SU-DHL-6 (cell line): ENCODE measurements at regions not wholly inside any gene's neighbourhood (a gene's known extent, or its start where the extent isn't known, plus 50 kb on each side); places are given as distances from the start of the nearest gene placed in this dataset.

Experiments used
- EZH2phosphoT487 ChIP-seq: fragments of 200-600 bp; sonication (generic), shearing (Covaris generic); conservative IDR thresholded peaks from 2 replicates; pipeline ENCODE4 v1.6.1; 2018; ENCODE audit warnings: mild to moderate bottlenecking, antibody characterized with exemption, low read length, moderate library complexity, mixed read lengths
- TF ChIP-seq, protein P1 (sequence below): fragments of 200-600 bp; sonication (generic); IDR thresholded peaks from one replicate; pipeline ENCODE4 v1.5.1; 2017; ENCODE audit warnings: antibody characterized with exemption, mild to moderate bottlenecking, low read length, moderate library complexity; ENCODE audit not compliant: insufficient read depth, poor library complexity, severe bottlenecking

- TF ChIP-seq, protein P1, sequence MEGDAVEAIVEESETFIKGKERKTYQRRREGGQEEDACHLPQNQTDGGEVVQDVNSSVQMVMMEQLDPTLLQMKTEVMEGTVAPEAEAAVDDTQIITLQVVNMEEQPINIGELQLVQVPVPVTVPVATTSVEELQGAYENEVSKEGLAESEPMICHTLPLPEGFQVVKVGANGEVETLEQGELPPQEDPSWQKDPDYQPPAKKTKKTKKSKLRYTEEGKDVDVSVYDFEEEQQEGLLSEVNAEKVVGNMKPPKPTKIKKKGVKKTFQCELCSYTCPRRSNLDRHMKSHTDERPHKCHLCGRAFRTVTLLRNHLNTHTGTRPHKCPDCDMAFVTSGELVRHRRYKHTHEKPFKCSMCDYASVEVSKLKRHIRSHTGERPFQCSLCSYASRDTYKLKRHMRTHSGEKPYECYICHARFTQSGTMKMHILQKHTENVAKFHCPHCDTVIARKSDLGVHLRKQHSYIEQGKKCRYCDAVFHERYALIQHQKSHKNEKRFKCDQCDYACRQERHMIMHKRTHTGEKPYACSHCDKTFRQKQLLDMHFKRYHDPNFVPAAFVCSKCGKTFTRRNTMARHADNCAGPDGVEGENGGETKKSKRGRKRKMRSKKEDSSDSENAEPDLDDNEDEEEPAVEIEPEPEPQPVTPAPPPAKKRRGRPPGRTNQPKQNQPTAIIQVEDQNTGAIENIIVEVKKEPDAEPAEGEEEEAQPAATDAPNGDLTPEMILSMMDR, result no peak
- no peak for TF ChIP-seq EZH2phosphoT487
Measured at GRCh38 chr3:39577541-39577940, 110.1 kb downstream of the MOBP start.
